ENCODE measurements at regions not wholly inside any gene's neighbourhood (a gene's known extent, or its start where the extent isn't known, plus 50 kb on each side); places are given as distances from the start of the nearest gene placed in this dataset.

GRCh38 chr16:73672135-73672534, 624.2 kb upstream of the ZFHX3 start:
- TF ChIP-seq SP1 (IDR thresholded peaks at IDR 0.05) (no peak), NFRKB (IDR thresholded peaks at IDR 0.05) (no peak), ELF4 (IDR thresholded peaks at IDR 0.05) (no peak), TARDBP (IDR thresholded peaks at IDR 0.05) (no peak), SUZ12 (IDR thresholded peaks at IDR 0.05) (no peak), CTBP1 (IDR thresholded peaks at IDR 0.05; ENCODE audit: borderline replicate concordance) (no peak), FOXA1 (IDR thresholded peaks at IDR 0.05) (no peak), LEF1 (IDR thresholded peaks at IDR 0.05; ENCODE audit: borderline replicate concordance) (no peak), FOXK2 (IDR thresholded peaks at IDR 0.05) (no peak), FOXM1 (IDR thresholded peaks at IDR 0.05; ENCODE audit: borderline replicate concordance) (no peak), BHLHE40 (IDR thresholded peaks at IDR 0.05; ENCODE audit: borderline replicate concordance) (no peak)
- TF ChIP-seq, protein P1, sequence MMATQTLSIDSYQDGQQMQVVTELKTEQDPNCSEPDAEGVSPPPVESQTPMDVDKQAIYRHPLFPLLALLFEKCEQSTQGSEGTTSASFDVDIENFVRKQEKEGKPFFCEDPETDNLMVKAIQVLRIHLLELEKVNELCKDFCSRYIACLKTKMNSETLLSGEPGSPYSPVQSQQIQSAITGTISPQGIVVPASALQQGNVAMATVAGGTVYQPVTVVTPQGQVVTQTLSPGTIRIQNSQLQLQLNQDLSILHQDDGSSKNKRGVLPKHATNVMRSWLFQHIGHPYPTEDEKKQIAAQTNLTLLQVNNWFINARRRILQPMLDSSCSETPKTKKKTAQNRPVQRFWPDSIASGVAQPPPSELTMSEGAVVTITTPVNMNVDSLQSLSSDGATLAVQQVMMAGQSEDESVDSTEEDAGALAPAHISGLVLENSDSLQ (IDR thresholded peaks at IDR 0.05), result no peak
- CTCF ChIA-PET, result interaction anchor here (0.7 kb wide), 1 partner anchor 189 kb away, joined by 3 read pairs; no protein-coding TSS in a partner anchor
- POLR2A ChIA-PET, result no interaction called here
- DNase-seq (ENCODE audit: extremely low spot score), result no peak

DNA sequence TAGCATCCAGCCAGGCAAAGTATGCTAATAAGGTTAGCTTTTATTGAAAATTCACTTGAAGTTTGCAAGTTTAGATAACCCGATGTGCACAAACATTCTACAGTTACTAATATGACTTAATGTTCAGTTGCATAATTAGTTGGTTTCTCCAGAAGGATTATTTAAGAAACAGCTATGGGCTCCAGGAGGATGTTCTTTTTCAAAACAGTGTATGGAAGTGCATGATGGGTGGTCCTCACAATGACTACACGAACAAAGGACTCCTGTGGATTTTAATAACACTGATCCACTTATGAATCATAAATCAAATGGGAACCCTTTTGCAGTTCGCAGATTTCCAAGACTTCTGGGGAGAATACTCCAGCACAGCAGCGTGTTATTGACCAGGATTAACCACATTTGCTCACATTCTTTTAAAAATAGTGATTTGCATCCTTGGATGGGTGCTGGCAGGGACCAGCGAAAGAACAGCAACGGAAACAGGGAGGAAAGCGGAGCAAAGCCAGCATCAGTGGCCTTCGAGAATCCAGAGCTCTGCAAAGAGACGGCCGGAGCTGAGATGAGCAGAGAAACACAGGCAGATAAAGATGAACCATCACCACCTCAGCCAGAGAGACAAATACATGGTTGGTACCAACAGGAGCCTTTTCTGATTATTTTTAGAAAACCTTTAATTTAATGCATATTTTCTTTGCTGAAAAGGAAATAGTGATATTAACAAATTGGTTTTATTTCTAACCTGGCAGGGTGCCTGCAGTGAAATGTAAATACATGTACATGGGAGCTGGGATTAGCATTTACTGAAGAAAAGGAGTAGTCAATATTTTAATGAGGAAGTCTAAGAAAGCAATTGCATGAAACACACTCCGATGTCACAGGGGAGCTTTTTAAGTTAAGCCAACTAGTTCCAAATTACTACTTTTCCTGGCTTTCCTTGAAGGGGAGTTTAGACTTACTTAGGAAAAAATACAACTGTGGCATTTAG, 623.2 kb upstream of the ZFHX3 start:
- DNase-seq (ENCODE audit: extremely low spot score), result no peak
- CTCF ChIA-PET, result interaction anchor here (0.7 kb wide), 1 partner anchor 188 kb away, joined by 3 read pairs; no protein-coding TSS in a partner anchor
- POLR2A ChIA-PET, result no interaction called here
- no peak for TF ChIP-seq SUZ12 (IDR thresholded peaks at IDR 0.05)
- TF ChIP-seq TARDBP (IDR thresholded peaks at IDR 0.05), result no peak
- TF ChIP-seq FOXK2 (IDR thresholded peaks at IDR 0.05), result no peak
- no peak for TF ChIP-seq BHLHE40 (IDR thresholded peaks at IDR 0.05; ENCODE audit: borderline replicate concordance)
- no peak for TF ChIP-seq SP1 (IDR thresholded peaks at IDR 0.05)
- no peak for TF ChIP-seq L3MBTL2 (conservative IDR thresholded peaks at IDR 0.05)
- TF ChIP-seq ELF4 (IDR thresholded peaks at IDR 0.05), result no peak
- no peak for TF ChIP-seq LEF1 (IDR thresholded peaks at IDR 0.05; ENCODE audit: borderline replicate concordance)
- no peak for TF ChIP-seq ARNT (IDR thresholded peaks at IDR 0.05)
- TF ChIP-seq ZNF384 (IDR thresholded peaks at IDR 0.05), result no peak
- no peak for TF ChIP-seq HDGF (IDR thresholded peaks at IDR 0.05; ENCODE audit: borderline replicate concordance)
- TF ChIP-seq NFRKB (IDR thresholded peaks at IDR 0.05), result no peak
- TF ChIP-seq FOXA1 (IDR thresholded peaks at IDR 0.05), result no peak
- no peak for TF ChIP-seq CTBP1 (IDR thresholded peaks at IDR 0.05; ENCODE audit: borderline replicate concordance)
- no peak for TF ChIP-seq FOXM1 (IDR thresholded peaks at IDR 0.05; ENCODE audit: borderline replicate concordance)
- TF ChIP-seq, protein P1 (IDR thresholded peaks at IDR 0.05), result no peak

DNA sequence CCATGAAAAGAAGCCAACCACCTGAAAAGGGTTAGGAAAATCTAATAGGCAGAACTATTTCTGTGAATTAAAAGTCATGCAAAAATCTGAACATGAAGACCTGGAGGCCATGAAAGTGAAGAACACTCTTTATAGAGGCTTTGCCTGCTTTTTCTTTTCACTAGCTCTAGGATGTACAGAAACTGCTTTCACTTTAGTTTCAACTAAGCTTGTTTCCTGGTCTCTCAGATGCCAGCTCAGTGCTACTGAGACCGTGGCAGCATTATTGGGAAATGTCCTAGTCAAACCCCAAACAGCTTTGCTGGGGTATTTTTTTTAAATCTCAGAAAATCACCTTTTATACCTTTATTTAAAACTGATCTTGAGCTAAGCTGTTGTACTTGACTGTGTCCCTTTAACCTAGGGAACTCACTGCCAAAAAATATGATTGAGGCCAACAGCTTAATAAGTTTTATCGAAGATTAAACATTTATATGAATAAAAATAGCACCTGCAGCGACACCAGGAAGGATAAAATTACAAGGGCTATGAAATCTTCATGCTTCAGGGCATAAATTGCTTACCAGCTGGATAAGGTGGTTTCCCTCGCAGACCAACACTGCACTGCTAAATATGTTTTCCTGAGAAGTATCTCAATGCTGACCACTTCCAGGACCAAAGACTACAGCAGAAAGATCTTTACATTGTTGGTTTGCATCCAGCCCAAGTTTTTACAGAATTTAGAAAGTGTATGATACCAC, 621.8 kb upstream of the ZFHX3 start:
- POLR2A ChIA-PET, result no interaction called here
- DNase-seq (ENCODE audit: extremely low spot score), result no peak
- TF ChIP-seq LEF1 (IDR thresholded peaks at IDR 0.05; ENCODE audit: borderline replicate concordance), result no peak
- TF ChIP-seq ELF4 (IDR thresholded peaks at IDR 0.05), result no peak
- TF ChIP-seq, protein P1 (IDR thresholded peaks at IDR 0.05), result no peak
- no peak for TF ChIP-seq ZNF384 (IDR thresholded peaks at IDR 0.05)
- no peak for TF ChIP-seq SP1 (IDR thresholded peaks at IDR 0.05)
- TF ChIP-seq CTBP1 (IDR thresholded peaks at IDR 0.05; ENCODE audit: borderline replicate concordance), result no peak
- no peak for TF ChIP-seq HDGF (IDR thresholded peaks at IDR 0.05; ENCODE audit: borderline replicate concordance)
- no peak for TF ChIP-seq FOXA1 (IDR thresholded peaks at IDR 0.05)
- no peak for TF ChIP-seq FOXK2 (IDR thresholded peaks at IDR 0.05)
- no peak for TF ChIP-seq FOXM1 (IDR thresholded peaks at IDR 0.05; ENCODE audit: borderline replicate concordance)
- no peak for TF ChIP-seq ARNT (IDR thresholded peaks at IDR 0.05)
- no peak for TF ChIP-seq TARDBP (IDR thresholded peaks at IDR 0.05)
- no peak for TF ChIP-seq BHLHE40 (IDR thresholded peaks at IDR 0.05; ENCODE audit: borderline replicate concordance)
- no peak for TF ChIP-seq L3MBTL2 (conservative IDR thresholded peaks at IDR 0.05)
- no peak for TF ChIP-seq NFRKB (IDR thresholded peaks at IDR 0.05)
- no peak for TF ChIP-seq SUZ12 (IDR thresholded peaks at IDR 0.05)
- CTCF ChIA-PET, result interaction anchor here (0.7 kb wide), 1 partner anchor 45 kb away, joined by 4 read pairs; no protein-coding TSS in a partner anchor

- POLR2A ChIA-PET, result no interaction called here
Observed at GRCh38 chr16:73663720-73664119, 615.8 kb upstream of the ZFHX3 start.

More at GRCh38 chr16:73663720-73664119, 615.8 kb upstream of the ZFHX3 start:
- TF ChIP-seq TARDBP (IDR thresholded peaks at IDR 0.05) (no peak), FOXK2 (IDR thresholded peaks at IDR 0.05) (no peak), FOXA1 (IDR thresholded peaks at IDR 0.05) (no peak), SP1 (IDR thresholded peaks at IDR 0.05) (no peak), LEF1 (IDR thresholded peaks at IDR 0.05; ENCODE audit: borderline replicate concordance) (no peak), ZNF384 (IDR thresholded peaks at IDR 0.05) (no peak), CTBP1 (IDR thresholded peaks at IDR 0.05; ENCODE audit: borderline replicate concordance) (no peak), ELF4 (IDR thresholded peaks at IDR 0.05) (no peak), L3MBTL2 (conservative IDR thresholded peaks at IDR 0.05) (no peak), BHLHE40 (IDR thresholded peaks at IDR 0.05; ENCODE audit: borderline replicate concordance) (no peak), FOXM1 (IDR thresholded peaks at IDR 0.05; ENCODE audit: borderline replicate concordance) (no peak), NFRKB (IDR thresholded peaks at IDR 0.05) (no peak), SUZ12 (IDR thresholded peaks at IDR 0.05) (no peak), ARNT (IDR thresholded peaks at IDR 0.05) (no peak), HDGF (IDR thresholded peaks at IDR 0.05; ENCODE audit: borderline replicate concordance) (no peak)
- TF ChIP-seq, protein P1 (IDR thresholded peaks at IDR 0.05), result no peak
- CTCF ChIA-PET, result no interaction called here
- no peak for DNase-seq (ENCODE audit: extremely low spot score)

All from HEK293T (cell line).